HepG2 (cell line): ENCODE measurements at regions not wholly inside any gene's neighbourhood (a gene's known extent, or its start where the extent isn't known, plus 50 kb on each side); places are given as distances from the start of the nearest gene placed in this dataset.

Experiments
- ARID5B ChIP-seq: IDR thresholded peaks from 2 replicates; pipeline ENCODE4 v1.4.0; 2020; ENCODE audit warnings: mild to moderate bottlenecking, missing genetic modification reagents
- BCL3 ChIP-seq: sonication (generic); formaldehyde crosslinking; IDR thresholded peaks from 2 replicates; pipeline ENCODE4 v1.5.1; 2020; ENCODE audit warnings: mild to moderate bottlenecking, missing genetic modification reagents, moderate library complexity
- CEBPZ ChIP-seq: IDR thresholded peaks from 2 replicates; pipeline ENCODE4 v1.6.1; 2012; ENCODE audit warnings: low read length, improper control_type of control experiment
- CHCHD3 ChIP-seq: sonication (generic); formaldehyde crosslinking; IDR thresholded peaks from 2 replicates; pipeline ENCODE4 v1.8.0; 2022; ENCODE audit warnings: mild to moderate bottlenecking, missing genetic modification reagents, moderate library complexity
- HOXA5 ChIP-seq: sonication (generic); formaldehyde crosslinking; IDR thresholded peaks from 2 replicates; pipeline ENCODE4 v1.4.0; 2020; ENCODE audit warnings: missing genetic modification reagents
- NBN ChIP-seq: fragments of 450-650 bp; conservative IDR thresholded peaks from 2 replicates; pipeline ENCODE4 v1.6.1; 2017
- NCOA2 ChIP-seq: sonication (generic); formaldehyde crosslinking; IDR thresholded peaks from 2 replicates; pipeline ENCODE4 v1.8.0; 2022; ENCODE audit warnings: inconsistent platforms
- RAD21 ChIP-seq: fragments of 450-650 bp; formaldehyde crosslinking; IDR thresholded peaks from 2 replicates; pipeline ENCODE4 v1.5.0; 2020; ENCODE audit warnings: mild to moderate bottlenecking
- RBM39 ChIP-seq: fragments of 200-400 bp; formaldehyde crosslinking; IDR thresholded peaks from one replicate; pipeline ENCODE4 v1.6.1; 2018; ENCODE audit warnings: antibody characterized with exemption, mild to moderate bottlenecking, low read depth, low read length; ENCODE audit not compliant: poor library complexity, severe bottlenecking
- SAP130 ChIP-seq: IDR thresholded peaks from 2 replicates; pipeline ENCODE4 v1.6.1; 2016; ENCODE audit warnings: low read depth
- SMARCC2 ChIP-seq: fragments of 450-650 bp; IDR thresholded peaks from 2 replicates; pipeline ENCODE4 v1.6.1; 2017; ENCODE audit warnings: antibody characterized with exemption, mild to moderate bottlenecking
- SNAI1 ChIP-seq: sonication (generic); formaldehyde crosslinking; IDR thresholded peaks from 2 replicates; pipeline ENCODE4 v1.5.0; 2020; ENCODE audit warnings: mild to moderate bottlenecking, missing genetic modification reagents, borderline replicate concordance
- STAG1 ChIP-seq: sonication (generic); formaldehyde crosslinking; IDR thresholded peaks from 2 replicates; pipeline ENCODE4 v1.4.0; 2020; ENCODE audit warnings: missing genetic modification reagents
- TBX2 ChIP-seq: sonication (generic); formaldehyde crosslinking; IDR thresholded peaks from 2 replicates; pipeline ENCODE4 v1.5.0; 2020; ENCODE audit warnings: missing genetic modification reagents, mild to moderate bottlenecking, borderline replicate concordance
- U2AF2 ChIP-seq: fragments of 200-400 bp; formaldehyde crosslinking; IDR thresholded peaks from 2 replicates; pipeline ENCODE4 v1.6.1; 2017; ENCODE audit warnings: low read depth, mild to moderate bottlenecking, low read length
- ZBTB1 ChIP-seq: sonication (generic); formaldehyde crosslinking; IDR thresholded peaks from 2 replicates; pipeline ENCODE4 v1.4.0; 2020; ENCODE audit warnings: missing genetic modification reagents, borderline replicate concordance
- ZFYVE20 ChIP-seq: sonication (generic); formaldehyde crosslinking; IDR thresholded peaks from 2 replicates; pipeline ENCODE4 v1.8.0; 2023; ENCODE audit warnings: low read depth, mild to moderate bottlenecking, moderate library complexity, missing genetic modification reagents, borderline replicate concordance
- ZGPAT ChIP-seq: IDR thresholded peaks from 2 replicates; pipeline ENCODE4 v1.6.1; 2016; ENCODE audit warnings: mild to moderate bottlenecking
- ZMAT3 ChIP-seq: sonication (generic); formaldehyde crosslinking; conservative IDR thresholded peaks from 2 replicates; pipeline ENCODE4 v1.7.0; 2021; ENCODE audit warnings: missing genetic modification reagents
- ZNF207 ChIP-seq: fragments of 450-650 bp; IDR thresholded peaks from 2 replicates; pipeline ENCODE4 v1.6.1; 2016; ENCODE audit warnings: antibody characterized with exemption, borderline replicate concordance
- ZNF317 ChIP-seq: sonication (generic); formaldehyde crosslinking; IDR thresholded peaks from 2 replicates; pipeline ENCODE4 v1.5.0; 2020; ENCODE audit warnings: mild to moderate bottlenecking, missing genetic modification reagents

GRCh38 chr3:188026191-188026968 is 127.6 kb upstream of the LPP start (continued):
- no peak for TF ChIP-seq ZNF207
- TF ChIP-seq BCL3: no peak
- 0 out of 2 replicates have a peak, but pooled peaks have one; percentile 31 for TF ChIP-seq HOXA5 (CRISPR knock-in tag)
- no peak for TF ChIP-seq ZNF317 (CRISPR knock-in tag)
- no peak for TF ChIP-seq ZFYVE20 (CRISPR knock-in tag)
- TF ChIP-seq U2AF2: no peak
- no peak for TF ChIP-seq RBM39
- TF ChIP-seq CHCHD3 (CRISPR knock-in tag): no peak
- peak; percentile 88 for TF ChIP-seq NCOA2
- peak; percentile 33; the same call in 1 of the 2 replicates for TF ChIP-seq STAG1 (CRISPR knock-in tag)
- TF ChIP-seq SAP130 (CRISPR knock-in tag): peak; percentile 25; the same call in 1 of the 2 replicates
- TF ChIP-seq RAD21 (CRISPR knock-in tag): no peak
- TF ChIP-seq CEBPZ: no peak
- no peak for TF ChIP-seq SMARCC2
- no peak for TF ChIP-seq ZBTB1 (CRISPR knock-in tag)
- no peak for TF ChIP-seq SNAI1
- TF ChIP-seq ZMAT3 (CRISPR knock-in tag): no peak
- TF ChIP-seq ARID5B (CRISPR knock-in tag): peak; percentile 79
- peak; percentile 80 for TF ChIP-seq TBX2 (CRISPR knock-in tag)
- no peak for TF ChIP-seq NBN
- TF ChIP-seq ZGPAT (CRISPR knock-in tag): peak; percentile 68; the same call in 1 of the 2 replicates
